HG03045 (cell line): ENCODE measurements at regions not wholly inside any gene's neighbourhood (a gene's known extent, or its start where the extent isn't known, plus 50 kb on each side); places are given as distances from the start of the nearest gene placed in this dataset.
"Not testable (repeated sequence)": the region's sequence is repeated elsewhere in the genome, so short reads cannot be mapped to it uniquely, and the experiment has no call there.

Experiments
- ATAC-seq: cut with Tn5 transposase; IDR thresholded peaks from one replicate; pipeline ENCODE4 v1.9.1; 2021; ENCODE audit warnings: mild to moderate bottlenecking, moderate library complexity; ENCODE audit not compliant: unreplicated experiment

DNA sequence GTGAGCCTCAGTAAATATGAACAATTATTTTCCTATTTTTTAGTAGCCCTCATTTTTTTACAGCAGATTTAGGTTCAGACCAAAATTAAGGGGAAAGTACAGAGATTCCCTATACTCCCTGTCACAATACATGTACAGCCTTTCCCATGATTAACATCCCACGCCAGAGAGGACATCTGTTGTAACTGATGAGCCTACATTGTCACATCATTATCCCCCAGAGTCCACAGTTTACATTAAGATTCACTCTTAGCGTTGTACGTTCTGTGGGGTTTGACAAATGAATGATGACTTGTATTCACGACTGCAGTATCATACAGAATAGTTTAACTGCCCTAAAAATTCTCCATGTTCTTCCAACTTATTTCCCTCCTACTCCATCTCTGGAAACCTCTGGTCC is 262.3 kb upstream of the MSX2 start:
- ATAC-seq: no peak

DNA sequence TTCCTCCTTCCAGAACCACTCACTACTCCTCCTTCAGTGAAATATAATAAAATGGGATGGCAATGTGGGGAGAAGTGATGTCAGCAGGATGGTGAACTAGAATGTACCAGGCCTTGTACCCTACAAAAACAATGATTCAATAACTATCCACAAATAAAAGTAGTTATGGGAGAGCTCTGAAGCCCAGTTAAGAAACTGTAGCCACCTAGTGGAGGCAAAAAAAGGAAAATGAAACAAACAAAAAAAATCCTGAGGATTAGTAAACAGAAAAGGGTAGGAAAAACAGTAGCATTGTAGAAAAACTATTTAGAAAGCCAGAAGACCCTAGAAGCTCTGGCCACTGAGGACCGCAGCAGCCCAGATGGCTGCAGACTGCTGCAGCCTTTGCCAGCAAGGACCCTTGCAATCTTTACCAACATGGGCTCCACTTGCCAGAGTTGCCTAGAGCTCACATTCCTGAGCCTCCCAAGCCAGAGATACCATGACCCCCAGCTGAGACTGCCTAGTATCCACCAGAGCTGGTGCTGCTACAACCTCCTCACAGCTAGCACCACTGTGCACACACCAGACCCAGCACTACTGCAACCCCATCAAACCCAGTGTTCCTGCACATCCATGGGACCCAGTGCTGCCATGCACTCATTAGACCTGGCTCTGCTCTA is 259.7 kb upstream of the MSX2 start:
- ATAC-seq: no peak

DNA sequence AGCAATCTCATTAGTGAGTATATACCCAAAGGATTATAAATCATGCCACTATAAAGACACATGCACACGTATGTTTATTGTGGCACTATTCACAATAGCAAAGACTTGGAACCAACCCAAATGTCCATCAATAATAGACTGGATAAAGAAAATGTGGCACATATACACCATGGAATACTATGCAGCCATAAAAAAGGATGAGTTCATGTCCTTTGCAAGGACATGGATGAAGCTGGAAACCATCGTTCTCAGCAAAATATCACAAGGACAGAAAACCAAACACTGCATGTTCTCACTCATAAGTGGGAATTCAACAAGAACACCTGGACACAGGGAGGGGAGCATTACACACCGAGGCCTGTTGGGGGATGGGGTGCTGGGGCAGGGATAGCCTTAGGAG is 252.9 kb upstream of the MSX2 start:
- not testable (repeated sequence) for ATAC-seq

DNA sequence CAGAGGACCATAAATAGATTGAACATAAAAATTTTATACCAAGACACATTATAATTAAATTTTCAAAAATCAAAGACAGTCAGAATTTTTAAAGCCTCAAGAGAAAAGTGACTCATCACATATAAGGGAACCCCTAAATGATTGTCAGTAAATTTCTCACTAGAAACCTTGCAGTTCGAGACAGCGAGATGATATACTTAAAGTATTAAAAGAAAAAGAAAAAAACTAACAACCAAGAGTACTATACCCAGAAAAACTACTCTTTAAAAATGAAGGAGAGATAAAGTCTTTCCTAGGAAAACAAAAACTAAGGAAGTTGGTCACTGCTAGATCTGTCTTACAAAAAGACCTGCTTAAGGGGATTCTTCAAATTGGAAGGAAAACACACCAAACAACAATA is 251.4 kb upstream of the MSX2 start:
- ATAC-seq: no peak

DNA sequence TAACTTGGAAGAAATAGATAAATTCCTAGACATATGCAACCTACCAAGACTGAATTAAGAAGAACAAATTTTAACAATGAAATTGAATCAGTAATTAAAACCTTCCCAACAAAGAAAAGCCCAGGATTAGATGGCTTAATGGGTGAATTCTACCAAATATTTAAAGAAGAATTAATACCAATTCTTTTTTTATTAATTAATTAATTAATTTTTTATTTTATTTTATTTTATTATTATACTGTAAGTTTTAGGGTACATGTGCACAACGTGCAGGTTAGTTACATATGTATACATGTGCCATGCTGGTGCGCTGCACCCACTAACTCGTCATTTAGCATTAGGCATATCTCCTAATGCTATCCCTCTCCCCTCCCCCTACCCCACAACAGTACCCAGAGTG is 248.4 kb upstream of the MSX2 start:
- not testable (repeated sequence) for ATAC-seq

DNA sequence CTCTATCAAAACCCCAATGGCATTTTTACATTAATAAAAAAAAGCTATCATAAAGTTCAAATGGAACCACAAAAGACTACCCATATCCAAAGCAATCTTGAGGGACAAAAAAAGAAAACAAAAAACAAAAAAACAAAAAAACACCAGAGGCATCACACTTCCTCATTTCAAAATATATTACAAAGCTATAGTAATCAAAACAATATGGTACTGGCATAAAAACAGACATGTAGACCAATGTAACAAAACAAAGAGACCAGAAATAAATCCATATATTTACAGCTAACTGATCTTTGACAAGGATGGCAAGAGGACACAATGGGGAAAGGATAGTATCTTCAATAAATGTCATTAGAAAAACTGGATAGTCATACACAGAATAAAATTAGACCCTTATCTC is 245.1 kb upstream of the MSX2 start:
- ATAC-seq: no peak

DNA sequence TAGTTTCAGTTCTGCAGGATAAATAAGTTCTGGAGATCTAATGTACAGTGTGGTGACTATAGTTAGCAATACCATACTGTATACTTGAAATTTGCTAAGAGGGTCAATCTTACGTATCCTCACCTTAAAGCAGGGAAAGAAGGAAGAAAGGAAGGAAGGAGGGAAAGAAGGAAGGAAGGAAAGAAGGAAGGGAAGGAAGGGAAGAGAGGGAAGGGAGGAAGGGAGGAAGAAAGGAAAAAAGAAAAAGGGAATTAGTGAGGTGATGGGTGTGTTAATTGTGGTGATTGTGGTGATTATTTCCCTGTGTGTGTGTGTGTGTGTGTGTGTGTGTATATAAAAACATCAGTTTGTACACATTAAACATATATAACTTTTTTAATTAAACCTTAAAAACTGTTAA is 242.6 kb upstream of the MSX2 start:
- no peak for ATAC-seq

DNA sequence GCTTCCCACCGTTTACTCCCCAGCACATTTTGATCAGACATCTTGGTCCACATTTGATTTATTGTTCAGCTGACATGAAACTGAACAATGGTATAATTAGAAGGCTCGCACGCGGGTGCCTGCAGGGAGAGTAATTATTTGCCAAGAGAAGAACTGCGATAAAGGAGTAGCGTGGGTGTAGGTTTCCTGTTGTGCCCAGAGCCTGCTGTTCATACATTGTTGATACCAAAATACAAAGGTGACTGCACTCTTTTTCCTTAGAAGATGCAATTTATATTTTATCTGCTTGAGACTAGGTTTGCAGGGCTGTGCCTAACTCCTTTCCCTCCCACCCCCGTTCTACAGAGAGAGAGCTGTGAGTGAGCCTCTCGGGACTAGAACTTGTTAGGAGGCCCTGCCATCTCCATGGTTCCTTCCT is 241.8 kb upstream of the MSX2 start:
- no peak for ATAC-seq

DNA sequence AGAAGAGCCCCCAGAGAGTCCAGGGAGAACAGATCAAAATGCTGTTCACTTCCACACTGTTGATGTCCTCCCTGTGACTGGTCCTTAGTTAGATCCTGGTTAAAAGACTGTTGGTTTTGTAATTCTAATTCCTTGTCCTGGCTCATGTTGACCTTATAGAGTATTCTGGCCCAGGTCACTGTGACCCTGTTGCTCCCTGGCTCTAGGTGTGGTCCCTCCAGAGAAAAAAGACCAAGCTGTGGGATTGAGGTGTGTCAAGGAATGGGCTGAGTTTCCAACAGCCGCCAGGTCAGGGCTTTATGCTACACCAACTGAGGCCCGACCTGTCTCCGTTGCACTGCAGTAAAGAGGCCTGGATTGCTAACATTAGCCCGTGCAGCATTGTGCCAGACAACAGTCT is 241.0 kb upstream of the MSX2 start:
- ATAC-seq: no peak

DNA sequence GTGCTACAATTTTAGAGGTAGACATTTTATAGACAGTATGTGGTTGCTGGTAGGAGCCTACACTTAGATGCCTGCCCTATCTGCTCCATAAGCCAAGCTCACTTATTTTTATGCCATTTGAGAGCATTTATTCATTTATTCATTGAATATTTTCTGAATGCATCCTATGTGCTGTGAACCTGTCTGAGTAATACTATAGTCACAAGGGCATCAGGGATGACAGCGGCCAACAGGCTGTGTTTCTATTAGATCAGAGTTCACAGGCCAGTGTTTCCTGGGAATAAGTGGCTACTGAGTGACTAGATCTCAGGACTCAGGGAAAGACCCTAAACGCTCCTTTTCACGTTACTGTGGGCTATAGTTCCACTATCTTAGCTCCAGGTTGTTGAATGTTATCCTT is 235.2 kb upstream of the MSX2 start:
- no peak for ATAC-seq

DNA sequence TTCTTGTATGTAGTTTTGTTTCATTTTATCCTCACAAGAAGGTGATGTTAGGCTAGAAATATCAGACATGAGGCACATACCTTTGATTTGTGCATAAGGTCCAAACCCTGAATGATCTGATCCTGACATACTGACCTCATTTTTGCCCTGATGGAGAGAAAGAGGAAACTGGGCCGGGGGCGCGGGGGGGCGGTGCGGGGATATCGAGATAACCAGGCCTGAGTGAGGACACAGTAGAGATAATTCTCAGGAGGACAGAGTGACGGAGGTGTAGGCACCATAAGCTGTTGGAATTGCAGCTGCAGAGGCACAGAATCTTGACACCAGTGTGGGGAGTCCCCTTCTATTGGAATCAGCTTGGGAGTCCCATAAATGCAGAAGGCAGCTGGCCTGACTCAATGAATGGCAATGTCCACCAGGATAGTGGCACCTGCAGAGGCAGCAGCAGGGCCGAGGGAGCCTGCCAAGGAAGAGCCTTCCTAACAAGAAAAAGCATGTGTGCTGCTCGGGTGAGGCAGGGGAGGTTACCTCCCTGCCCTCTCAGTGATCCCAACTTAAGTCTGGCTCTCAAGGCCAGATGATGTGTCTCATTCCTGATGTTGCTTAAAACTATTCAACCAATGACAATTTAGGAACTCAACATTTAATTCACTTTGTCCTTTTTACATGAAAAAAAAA is 234.3 kb upstream of the MSX2 start:
- no peak for ATAC-seq

DNA sequence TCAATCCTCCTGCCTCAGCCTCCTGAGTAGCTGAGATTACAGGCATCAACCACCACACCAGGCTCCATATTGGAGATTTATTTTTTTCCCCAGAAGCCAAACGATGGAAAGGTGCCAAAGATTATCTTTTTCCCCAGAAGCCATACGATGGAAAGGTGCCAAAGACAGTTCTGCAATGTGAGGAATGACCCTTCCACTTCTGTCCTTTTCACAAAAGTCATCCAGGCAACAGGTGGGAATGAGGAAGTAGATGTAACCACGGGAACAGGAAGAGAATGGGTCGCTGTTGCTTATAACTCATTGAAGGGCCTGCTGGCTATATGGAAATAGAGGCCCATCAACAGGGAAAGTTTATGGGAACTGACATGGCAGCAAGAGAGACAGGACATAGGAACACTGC is 233.7 kb upstream of the MSX2 start:
- no peak for ATAC-seq

DNA sequence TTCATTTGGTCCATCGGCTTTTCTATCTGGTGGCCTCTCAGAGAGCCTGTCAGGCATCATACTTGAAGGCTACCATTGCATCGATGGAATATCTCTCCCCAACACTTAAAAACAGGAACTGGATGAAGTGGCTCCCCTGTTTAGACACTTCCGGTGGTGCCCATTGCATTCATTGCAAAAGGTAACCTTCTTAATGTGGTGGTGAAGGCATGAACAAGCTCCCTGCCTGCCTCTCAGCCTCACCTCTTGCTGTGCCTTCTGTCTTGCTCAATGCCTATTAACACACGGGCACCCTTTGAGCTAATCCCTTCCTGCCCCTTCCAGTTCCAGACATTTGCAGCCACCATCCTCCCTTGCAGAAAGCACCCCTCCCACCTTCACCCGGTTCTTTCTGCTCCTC is 233.1 kb upstream of the MSX2 start:
- no peak for ATAC-seq

DNA sequence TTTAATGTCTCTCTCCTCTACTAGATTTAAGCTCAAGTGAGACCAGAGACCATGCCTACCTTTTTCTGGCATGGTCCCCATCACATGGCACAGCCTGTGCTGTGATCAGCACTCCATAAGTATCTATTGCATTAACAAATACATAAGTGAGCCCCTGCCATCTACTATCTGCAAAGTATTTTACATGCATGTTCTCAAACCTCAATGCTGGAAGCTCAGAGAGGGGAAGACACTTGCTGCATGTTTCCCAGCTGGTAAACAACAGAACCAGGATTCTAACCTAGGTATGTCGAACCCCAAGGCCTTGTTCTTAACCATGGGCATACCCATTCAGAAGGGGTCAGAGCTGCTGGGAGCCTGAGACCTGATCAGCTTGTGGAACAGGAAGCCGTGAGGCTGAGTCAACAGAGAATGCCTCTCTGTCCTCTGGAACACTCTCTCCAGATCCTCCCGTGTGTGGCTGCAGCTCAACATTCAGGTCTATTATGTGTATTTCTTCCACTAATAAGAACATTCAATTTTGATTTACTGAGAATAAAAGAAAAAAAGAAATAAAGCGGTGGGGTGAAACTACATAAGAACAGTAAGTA is 232.5 kb upstream of the MSX2 start:
- no peak for ATAC-seq

DNA sequence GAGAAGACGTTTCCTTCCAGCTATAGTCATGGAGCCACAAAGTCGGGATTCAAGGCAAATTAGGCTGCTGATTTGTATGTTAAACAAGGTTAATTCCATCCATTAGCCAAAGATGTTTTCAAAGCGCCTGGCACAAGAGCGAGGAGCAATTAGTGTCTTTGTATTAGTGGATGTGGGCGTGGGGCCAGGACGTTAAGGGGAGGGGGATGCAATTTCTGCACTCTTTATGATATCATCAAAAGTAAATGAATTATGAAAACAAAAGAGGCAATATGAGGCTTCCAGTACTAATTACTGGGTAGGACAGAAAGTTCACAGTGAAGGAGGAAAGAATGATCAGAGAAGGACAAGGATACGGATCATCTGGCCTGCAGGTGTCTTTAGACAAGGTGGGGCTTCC is 230.9 kb upstream of the MSX2 start:
- no peak for ATAC-seq

DNA sequence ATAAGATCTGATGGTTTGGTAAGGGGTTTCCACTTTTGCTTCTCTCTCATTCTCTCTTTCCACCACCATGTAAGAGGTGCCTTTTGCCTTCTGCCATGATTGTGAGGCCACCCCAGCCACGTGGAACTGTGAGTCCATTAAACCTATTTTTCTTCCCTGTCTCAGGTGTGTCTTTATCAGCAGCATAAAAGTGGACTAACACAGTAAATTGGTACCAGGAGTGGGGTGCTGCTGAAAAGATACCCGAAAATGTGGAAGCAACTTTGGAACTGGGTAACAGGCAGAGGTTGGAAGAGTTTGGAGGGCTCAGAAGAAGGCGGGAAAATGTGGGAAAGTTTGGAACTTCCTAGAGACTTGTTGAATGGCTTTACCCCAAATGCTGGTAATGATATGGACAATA is 226.4 kb upstream of the MSX2 start:
- ATAC-seq: not testable (repeated sequence)

DNA sequence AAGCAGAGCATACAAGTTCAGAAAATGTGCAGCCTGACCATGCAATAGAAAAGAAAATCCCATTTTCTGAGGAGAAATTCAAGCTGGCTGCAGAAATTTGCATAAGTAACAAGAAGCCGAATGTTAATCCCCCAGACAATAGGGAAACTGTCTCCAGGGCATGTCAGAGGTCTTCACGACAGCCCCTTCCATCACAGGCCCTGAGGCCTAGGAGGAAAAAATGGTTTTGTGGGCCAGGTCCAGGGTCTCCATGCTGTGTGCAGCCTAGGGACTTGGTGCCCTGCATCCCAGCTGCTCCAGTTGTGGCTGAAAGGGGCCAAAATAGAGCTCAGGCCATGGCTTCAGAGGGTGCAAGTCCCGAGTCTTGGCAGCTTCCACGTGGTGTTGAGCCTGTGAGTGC is 225.8 kb upstream of the MSX2 start:
- not testable (repeated sequence) for ATAC-seq

DNA sequence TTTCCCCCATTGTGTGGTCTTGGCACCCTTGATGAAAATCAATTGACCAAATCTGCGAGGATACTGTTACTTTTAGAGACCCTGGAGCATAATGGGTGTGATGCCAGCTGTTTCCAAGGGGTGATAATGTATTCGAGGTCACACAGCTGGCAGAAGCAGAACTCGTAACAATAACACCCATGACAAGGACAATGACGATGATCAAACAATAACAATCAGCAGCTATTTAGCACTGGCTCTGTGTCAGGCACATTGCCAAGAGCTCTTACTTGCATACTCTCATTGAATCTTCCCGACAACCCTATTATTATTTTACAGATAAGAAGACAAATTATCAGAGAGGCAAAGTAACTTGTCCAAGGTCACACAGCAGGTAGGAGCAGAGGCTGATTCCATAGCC is 223.7 kb upstream of the MSX2 start:
- ATAC-seq: no peak

DNA sequence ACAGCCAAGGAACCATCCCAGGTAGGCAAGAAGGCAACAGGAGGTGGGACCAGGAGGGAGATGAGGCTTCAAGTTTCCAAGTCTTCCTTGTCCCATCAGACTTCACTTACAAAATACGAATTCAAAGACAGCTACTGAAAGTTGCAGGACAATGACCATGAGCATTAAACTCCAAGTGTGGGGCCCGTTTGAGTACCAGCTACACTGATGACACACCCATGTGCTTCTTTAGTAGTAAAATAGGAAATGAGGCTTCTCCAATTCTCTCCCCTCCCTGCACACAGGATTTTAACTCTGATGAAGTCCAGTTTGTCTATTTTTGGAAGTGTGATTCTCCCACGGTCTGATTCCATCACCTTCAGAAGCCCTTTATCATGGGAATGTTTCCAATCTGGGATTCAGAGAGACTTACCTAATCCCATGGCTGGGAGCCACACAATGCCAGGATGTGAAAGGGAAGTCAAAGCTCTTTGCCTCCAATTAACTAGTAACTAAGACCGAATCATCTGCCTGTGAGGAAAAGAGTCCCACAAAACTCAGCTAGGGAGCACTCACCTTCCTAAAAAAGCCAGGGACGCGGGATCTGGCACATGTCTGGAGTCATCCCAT is 222.8 kb upstream of the MSX2 start:
- no peak for ATAC-seq

DNA sequence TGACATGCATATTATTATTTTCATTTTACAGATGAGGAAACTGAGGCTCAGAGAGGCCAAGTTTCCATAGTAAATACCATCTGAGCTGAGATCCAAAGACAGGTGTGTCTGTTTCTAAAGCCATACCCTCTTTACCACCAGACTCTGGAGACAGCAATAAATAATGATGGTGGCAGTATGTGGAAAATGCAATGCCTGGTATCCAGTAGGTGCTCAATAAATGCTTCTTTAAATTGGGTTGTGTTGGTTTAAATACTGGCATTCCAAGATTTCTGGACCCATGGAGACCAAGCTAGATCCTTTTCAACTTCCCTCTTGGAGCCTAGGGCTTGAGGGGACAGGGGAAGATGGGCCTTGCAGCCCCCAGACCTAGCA is 221.3 kb upstream of the MSX2 start:
- no peak for ATAC-seq

DNA sequence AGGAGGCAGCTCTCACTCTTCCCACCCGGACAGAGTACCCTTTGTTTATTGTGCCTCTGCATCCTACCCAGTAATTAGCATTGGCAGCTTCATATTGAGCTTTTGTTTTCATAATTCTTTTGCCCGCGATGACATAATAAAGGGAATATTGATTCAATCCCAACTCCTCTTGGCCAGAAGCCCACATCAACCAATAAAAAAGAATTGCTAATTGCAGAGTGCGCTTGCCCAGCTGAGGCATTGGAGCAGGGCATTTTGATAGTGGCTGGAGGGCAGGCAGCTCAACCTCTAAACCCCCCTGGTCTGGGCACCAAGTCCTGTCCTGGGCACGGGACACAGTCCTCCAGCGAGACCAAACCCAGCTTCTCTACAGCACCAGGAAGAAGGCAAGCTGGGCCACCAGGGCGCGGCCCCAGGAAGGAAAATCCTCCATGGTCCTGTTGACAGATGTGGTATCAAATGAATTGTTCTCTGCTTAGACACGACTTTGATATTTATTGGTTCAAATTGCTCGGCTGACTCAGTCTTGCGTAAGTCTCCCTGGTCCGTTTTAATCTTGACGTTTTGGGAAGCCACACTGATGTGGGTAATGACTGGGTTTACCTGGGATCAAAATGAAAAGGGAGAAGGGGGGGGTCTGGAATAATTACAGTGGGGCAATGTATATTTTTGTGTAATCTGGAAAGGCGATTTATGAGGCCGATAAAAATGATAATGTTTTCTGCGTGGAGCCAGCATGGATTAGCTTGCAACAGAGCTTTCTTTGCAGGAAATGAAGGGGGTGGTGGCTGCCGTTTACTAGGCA is 220.7 kb upstream of the MSX2 start:
- no peak for ATAC-seq
